Kidney epithelial cell (primary cell): ENCODE measurements at regions not wholly inside any gene's neighbourhood (a gene's known extent, or its start where the extent isn't known, plus 50 kb on each side); places are given as distances from the start of the nearest gene placed in this dataset.

Source experiments
- DNase-seq: peaks from one replicate; pipeline ENCODE4 v3.0.0-alpha.2; 2010; ENCODE audit warnings: low read depth
- H3K27me3 ChIP-seq: 2 replicates; pipeline ENCODE4 v1.6.0; 2011; ENCODE audit warnings: low read length; ENCODE audit not compliant: control insufficient read depth, insufficient read depth
- H3K36me3 ChIP-seq: 2 replicates; pipeline ENCODE4 v1.5.1; 2011; ENCODE audit warnings: low read length; ENCODE audit not compliant: control insufficient read depth, insufficient read depth
- H3K4me3 ChIP-seq: 2 replicates; pipeline ENCODE4 v1.5.1; 2011; ENCODE audit warnings: low read depth, mild to moderate bottlenecking, control low read depth, low read length
- CTCF ChIP-seq: IDR thresholded peaks from 2 replicates; pipeline ENCODE4 v1.5.1; 2011; ENCODE audit warnings: mild to moderate bottlenecking, moderate library complexity, low read length, control low read depth, inconsistent platforms; ENCODE audit not compliant: insufficient read depth, poor library complexity, severe bottlenecking

- Histone ChIP-seq H3K27me3 (no peaks in the 10 kb centered on the region), H3K36me3 (no peaks in the 10 kb centered on the region), H3K4me3 (no peak overlapping the region)
- no peak for DNase-seq
- TF ChIP-seq CTCF, result no peak
Observed at GRCh38 chr12:76263696-76264095, 84.5 kb downstream of the BBS10 start.

GRCh38 chr12:76260390-76260748, 87.8 kb downstream of the BBS10 start:
- TF ChIP-seq CTCF, result no peak
- no peak overlapping the region for H3K4me3 ChIP-seq

GRCh38 chr12:76259660-76260389, 88.4 kb downstream of the BBS10 start:
- H3K36me3 ChIP-seq, result no peaks in the 10 kb centered on the region
- no peaks in the 10 kb centered on the region for H3K27me3 ChIP-seq
- H3K4me3 ChIP-seq, result no peak overlapping the region
- no peak for TF ChIP-seq CTCF
- DNase-seq, result no peak

More at GRCh38 chr12:76260390-76260748, 87.8 kb downstream of the BBS10 start:
- no peak for DNase-seq
- Histone ChIP-seq H3K36me3 (no peaks in the 10 kb centered on the region), H3K27me3 (no peaks in the 10 kb centered on the region)

DNA sequence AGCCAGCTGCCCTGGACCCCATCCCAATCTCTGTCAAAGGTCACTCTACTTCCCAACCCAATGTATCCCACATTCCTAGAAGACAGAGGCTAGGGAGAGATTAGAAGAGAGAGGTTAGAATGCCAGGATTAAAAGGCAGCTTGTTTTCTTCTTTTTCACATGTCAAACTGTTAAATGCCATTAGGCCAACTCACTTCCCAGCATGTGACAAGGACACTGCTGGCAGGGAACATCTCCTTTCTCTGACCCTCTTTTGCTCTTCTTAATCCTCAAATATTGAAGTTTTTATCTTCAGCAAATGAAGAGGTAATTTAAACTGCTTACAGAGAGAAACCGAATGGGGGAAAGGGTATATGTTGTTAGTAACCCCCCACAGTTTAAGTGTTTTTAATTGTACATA, 89.1 kb downstream of the BBS10 start:
- no peaks in the 10 kb centered on the region for H3K27me3 ChIP-seq
- no peaks in the 10 kb centered on the region for H3K36me3 ChIP-seq
- TF ChIP-seq CTCF, result no peak
- DNase-seq, result no peak
- no peak overlapping the region for H3K4me3 ChIP-seq

GRCh38 chr12:76256904-76257303, 91.3 kb downstream of the BBS10 start:
- Histone ChIP-seq H3K27me3 (no peaks in the 10 kb centered on the region), H3K36me3 (no peaks in the 10 kb centered on the region), H3K4me3 (no peak overlapping the region)
- no peak for DNase-seq
- TF ChIP-seq CTCF, result no peak

DNA sequence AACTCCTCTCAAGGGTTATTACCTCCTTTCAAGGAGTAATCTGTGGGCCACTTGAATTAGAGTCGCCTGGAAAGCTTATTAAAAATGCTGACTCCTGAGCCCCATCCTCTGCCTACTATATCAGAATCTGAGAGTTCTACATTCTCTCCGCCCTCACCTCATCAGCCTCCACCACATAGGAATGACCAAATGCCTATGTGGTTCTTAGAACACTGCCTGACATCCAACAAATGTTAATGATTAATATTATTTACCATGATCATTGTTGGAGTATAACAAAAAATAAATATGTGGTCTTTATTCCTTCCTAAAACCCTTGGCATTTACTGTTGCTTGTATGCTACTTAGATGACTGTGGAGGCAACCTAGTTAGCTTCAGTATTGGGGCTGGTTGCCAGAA, 91.9 kb downstream of the BBS10 start:
- TF ChIP-seq CTCF, result no peak
- Histone ChIP-seq H3K4me3 (no peak overlapping the region), H3K27me3 (no peaks in the 10 kb centered on the region), H3K36me3 (no peaks in the 10 kb centered on the region)
- DNase-seq, result no peak
